GM23338 (cell line): ENCODE measurements at regions not wholly inside any gene's neighbourhood (a gene's known extent, or its start where the extent isn't known, plus 50 kb on each side); places are given as distances from the start of the nearest gene placed in this dataset.

Experiments
- ATAC-seq: fragments of 200-7000 bp; cut with Tn5 transposase; 3 replicates; pipeline ENCODE4 v1.9.1; 2020
- DNase-seq: peaks from one replicate; pipeline ENCODE4 v3.0.0-alpha.2; 2015; ENCODE audit warnings: low spot score
- H2AFZ ChIP-seq: fragments of 200-600 bp; sonication (generic); 2 replicates; pipeline ENCODE4 v1.8.0; 2016; ENCODE audit warnings: antibody characterized with exemption, mild to moderate bottlenecking, moderate library complexity
- H3F3A ChIP-seq: fragments of 200-600 bp; sonication (generic); replicated peaks from 2 replicates; pipeline ENCODE4 v1.8.0; 2017; ENCODE audit warnings: antibody characterized with exemption, mixed run types, low read depth
- H3K27ac ChIP-seq: fragments of 200-600 bp; sonication (generic); 2 replicates; pipeline ENCODE4 v1.6.1; 2016; ENCODE audit warnings: low read depth
- H3K27me3 ChIP-seq: fragments of 200-600 bp; sonication (generic); 2 replicates; pipeline ENCODE4 v1.8.0; 2016; ENCODE audit warnings: mild to moderate bottlenecking, mixed run types, moderate library complexity; ENCODE audit not compliant: insufficient read depth
- H3K36me3 ChIP-seq: fragments of 200-600 bp; sonication (generic); 2 replicates; pipeline ENCODE4 v1.8.0; 2016; ENCODE audit warnings: mild to moderate bottlenecking; ENCODE audit not compliant: insufficient read depth
- H3K4me1 ChIP-seq: fragments of 200-600 bp; sonication (generic); 2 replicates; pipeline ENCODE4 v1.8.0; 2016; ENCODE audit warnings: mild to moderate bottlenecking, moderate library complexity; ENCODE audit not compliant: insufficient read depth
- H3K4me2 ChIP-seq: fragments of 200-600 bp; sonication (generic); 2 replicates; pipeline ENCODE4 v1.7.1; 2017; ENCODE audit warnings: mixed run types
- H3K4me3 ChIP-seq: fragments of 200-600 bp; sonication (generic); 2 replicates; pipeline ENCODE4 v1.6.1; 2016; ENCODE audit warnings: mixed run types
- H3K79me2 ChIP-seq: fragments of 200-600 bp; sonication (generic); replicated peaks from 2 replicates; pipeline ENCODE4 v1.8.0; 2017; ENCODE audit warnings: mild to moderate bottlenecking; ENCODE audit not compliant: insufficient read depth
- H3K9me2 ChIP-seq: fragments of 200-600 bp; sonication (generic); 2 replicates; pipeline ENCODE4 v1.8.0; 2017; ENCODE audit not compliant: insufficient read depth
- H4K20me1 ChIP-seq: fragments of 200-600 bp; sonication (generic); replicated peaks from 2 replicates; pipeline ENCODE4 v1.8.0; 2017; ENCODE audit warnings: mild to moderate bottlenecking; ENCODE audit not compliant: insufficient read depth
- H3K27ac Mint-ChIP-seq: 2 replicates; pipeline ENCODE4 v1.8.0; 2020; ENCODE audit warnings: inconsistent platforms, mild to moderate bottlenecking, moderate library complexity, mixed read lengths
- H3K27me3 Mint-ChIP-seq: 3 replicates; pipeline ENCODE4 v1.8.0; 2022; ENCODE audit warnings: low read depth, mild to moderate bottlenecking, moderate library complexity, mixed read lengths, inconsistent platforms; ENCODE audit not compliant: insufficient read depth, poor library complexity
- H3K36me3 Mint-ChIP-seq: 3 replicates; pipeline ENCODE4 v1.8.0; 2021; ENCODE audit warnings: low read depth, mild to moderate bottlenecking, inconsistent platforms, moderate library complexity, mixed read lengths
- H3K4me1 Mint-ChIP-seq: 3 replicates; pipeline ENCODE4 v1.8.0; 2020; ENCODE audit warnings: mild to moderate bottlenecking, inconsistent platforms, mixed read lengths
- H3K4me3 Mint-ChIP-seq: 3 replicates; pipeline ENCODE4 v1.8.0; 2021; ENCODE audit warnings: moderate library complexity, mild to moderate bottlenecking, inconsistent platforms, mixed read lengths
- H3K9me3 Mint-ChIP-seq: 3 replicates; pipeline ENCODE4 v1.8.0; 2020; ENCODE audit warnings: moderate library complexity, mild to moderate bottlenecking, inconsistent platforms, mixed read lengths
- CREB1 ChIP-seq: fragments of 250-450 bp; sonication (Bioruptor Pico); IDR thresholded peaks from 2 replicates; pipeline ENCODE4 v1.5.0; 2020; ENCODE audit warnings: low read depth, mild to moderate bottlenecking, moderate library complexity
- CTCF ChIP-seq, 2 experiments: fragments of 200-600 bp in 1 of 2; sonication (generic) in 1 of 2; conservative IDR thresholded peaks; 2 replicates each; pipeline versions ENCODE4 v1.5.1 to v1.6.1; 2016 to 2017; ENCODE audit warnings: antibody characterized with exemption in 2 of 2, low read depth in 2 of 2, mild to moderate bottlenecking in 2 of 2, moderate library complexity in 1 of 2
- EZH2 ChIP-seq: fragments of 200-600 bp; sonication (generic); IDR thresholded peaks from one replicate; pipeline ENCODE4 v1.8.0; 2017; ENCODE audit warnings: antibody characterized with exemption, mild to moderate bottlenecking, low read depth; ENCODE audit not compliant: unreplicated experiment
- EZH2phosphoT487 ChIP-seq: fragments of 200-600 bp; sonication (generic); IDR thresholded peaks from one replicate; pipeline ENCODE4 v1.8.1; 2018; ENCODE audit warnings: antibody characterized with exemption; ENCODE audit not compliant: unreplicated experiment
- JUNB ChIP-seq: IDR thresholded peaks from one replicate; pipeline ENCODE4 v1.6.1; 2016; ENCODE audit warnings: antibody characterized with exemption; ENCODE audit not compliant: unreplicated experiment
- NANOG ChIP-seq: IDR thresholded peaks from 2 replicates; pipeline ENCODE4 v1.6.1; 2016; ENCODE audit warnings: antibody characterized with exemption, borderline replicate concordance
- POLR2AphosphoS5 ChIP-seq: IDR thresholded peaks from 2 replicates; pipeline ENCODE4 v1.6.1; 2016; ENCODE audit warnings: antibody characterized with exemption, low read depth
- REST ChIP-seq: IDR thresholded peaks from one replicate; pipeline ENCODE4 v1.6.1; 2018; ENCODE audit warnings: antibody characterized with exemption; ENCODE audit not compliant: unreplicated experiment
- STAT1 ChIP-seq: IDR thresholded peaks from one replicate; pipeline ENCODE4 v1.6.1; 2016; ENCODE audit warnings: antibody characterized with exemption; ENCODE audit not compliant: unreplicated experiment
- ZNF114 ChIP-seq: fragments of 250-450 bp; sonication (Bioruptor Pico); IDR thresholded peaks from 2 replicates; pipeline ENCODE4 v1.5.0; 2020; ENCODE audit warnings: mild to moderate bottlenecking, moderate library complexity
- ZNF331 ChIP-seq: fragments of 250-450 bp; sonication (Bioruptor Pico); IDR thresholded peaks from 2 replicates; pipeline ENCODE4 v1.5.0; 2020; ENCODE audit warnings: low read depth, mild to moderate bottlenecking, moderate library complexity
- TF ChIP-seq, protein P1 (sequence below): IDR thresholded peaks from 2 replicates; pipeline ENCODE4 v1.6.1; 2016; ENCODE audit warnings: antibody characterized with exemption
- TF ChIP-seq, protein P2 (sequence below): fragments of 250-450 bp; sonication (Bioruptor Pico); IDR thresholded peaks from 2 replicates; pipeline ENCODE4 v1.5.0; 2020; ENCODE audit warnings: mild to moderate bottlenecking, moderate library complexity

DNA sequence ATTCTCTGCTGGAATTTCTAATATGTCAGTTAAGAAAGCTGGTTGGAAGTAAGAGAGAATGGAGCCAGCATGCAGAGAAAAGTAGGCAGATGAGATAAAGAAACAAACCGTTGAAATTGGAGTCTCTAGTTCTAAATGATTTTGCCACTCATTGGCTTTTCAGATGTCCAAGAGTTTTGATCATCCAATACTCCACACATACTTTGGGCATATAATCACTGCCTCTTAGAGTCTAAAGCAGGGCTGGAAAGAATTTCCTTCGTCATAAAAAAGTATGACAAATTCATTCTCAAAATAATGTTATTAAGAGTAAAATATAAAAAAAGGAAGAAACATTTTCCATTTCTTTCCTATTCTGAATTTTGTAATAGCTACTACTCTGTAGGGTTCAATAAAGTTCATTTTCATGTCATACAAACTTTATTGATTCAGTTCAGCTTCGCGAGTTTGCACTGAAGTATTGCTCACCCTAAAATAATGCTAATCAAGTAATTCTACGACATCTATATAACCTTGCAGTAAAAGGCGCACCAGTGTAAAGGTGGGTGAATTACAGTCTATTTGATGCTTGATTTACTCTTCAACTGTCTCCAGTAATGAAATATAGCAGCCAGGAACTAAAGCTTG lies 1556.6 kb downstream of the NCAM2 start:
- H3K4me2 ChIP-seq = no peak overlapping the region
- H3F3A ChIP-seq = no peaks in the 10 kb centered on the region
- ATAC-seq = no peak
- no peak overlapping the region for H3K4me3 ChIP-seq
- Mint-ChIP-seq H3K27ac (no peak overlapping the region), H3K4me1 (no peaks in the 10 kb centered on the region), H3K27me3 (no peaks in the 10 kb centered on the region), H3K36me3 (no peaks in the 10 kb centered on the region), H3K9me3 (peaks cover 1% of the 10 kb centered on the region; the same call in 1 of the 3 replicates), H3K4me3 (no peak overlapping the region)
- H3K27ac ChIP-seq = no peak overlapping the region
- H3K4me1 ChIP-seq = no peaks in the 10 kb centered on the region
- H3K9me2 ChIP-seq = no peaks in the 10 kb centered on the region
- no peaks in the 10 kb centered on the region for H4K20me1 ChIP-seq
- no peaks in the 10 kb centered on the region for H3K27me3 ChIP-seq
- H3K36me3 ChIP-seq = no peaks in the 10 kb centered on the region
- no peak for DNase-seq
- no peaks in the 10 kb centered on the region for H3K79me2 ChIP-seq
- TF ChIP-seq POLR2AphosphoS5 = no peak
- no peak for TF ChIP-seq REST
- TF ChIP-seq STAT1 = no peak
- TF ChIP-seq, protein P1, sequence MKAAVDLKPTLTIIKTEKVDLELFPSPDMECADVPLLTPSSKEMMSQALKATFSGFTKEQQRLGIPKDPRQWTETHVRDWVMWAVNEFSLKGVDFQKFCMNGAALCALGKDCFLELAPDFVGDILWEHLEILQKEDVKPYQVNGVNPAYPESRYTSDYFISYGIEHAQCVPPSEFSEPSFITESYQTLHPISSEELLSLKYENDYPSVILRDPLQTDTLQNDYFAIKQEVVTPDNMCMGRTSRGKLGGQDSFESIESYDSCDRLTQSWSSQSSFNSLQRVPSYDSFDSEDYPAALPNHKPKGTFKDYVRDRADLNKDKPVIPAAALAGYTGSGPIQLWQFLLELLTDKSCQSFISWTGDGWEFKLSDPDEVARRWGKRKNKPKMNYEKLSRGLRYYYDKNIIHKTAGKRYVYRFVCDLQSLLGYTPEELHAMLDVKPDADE = no peak
- TF ChIP-seq, protein P2, sequence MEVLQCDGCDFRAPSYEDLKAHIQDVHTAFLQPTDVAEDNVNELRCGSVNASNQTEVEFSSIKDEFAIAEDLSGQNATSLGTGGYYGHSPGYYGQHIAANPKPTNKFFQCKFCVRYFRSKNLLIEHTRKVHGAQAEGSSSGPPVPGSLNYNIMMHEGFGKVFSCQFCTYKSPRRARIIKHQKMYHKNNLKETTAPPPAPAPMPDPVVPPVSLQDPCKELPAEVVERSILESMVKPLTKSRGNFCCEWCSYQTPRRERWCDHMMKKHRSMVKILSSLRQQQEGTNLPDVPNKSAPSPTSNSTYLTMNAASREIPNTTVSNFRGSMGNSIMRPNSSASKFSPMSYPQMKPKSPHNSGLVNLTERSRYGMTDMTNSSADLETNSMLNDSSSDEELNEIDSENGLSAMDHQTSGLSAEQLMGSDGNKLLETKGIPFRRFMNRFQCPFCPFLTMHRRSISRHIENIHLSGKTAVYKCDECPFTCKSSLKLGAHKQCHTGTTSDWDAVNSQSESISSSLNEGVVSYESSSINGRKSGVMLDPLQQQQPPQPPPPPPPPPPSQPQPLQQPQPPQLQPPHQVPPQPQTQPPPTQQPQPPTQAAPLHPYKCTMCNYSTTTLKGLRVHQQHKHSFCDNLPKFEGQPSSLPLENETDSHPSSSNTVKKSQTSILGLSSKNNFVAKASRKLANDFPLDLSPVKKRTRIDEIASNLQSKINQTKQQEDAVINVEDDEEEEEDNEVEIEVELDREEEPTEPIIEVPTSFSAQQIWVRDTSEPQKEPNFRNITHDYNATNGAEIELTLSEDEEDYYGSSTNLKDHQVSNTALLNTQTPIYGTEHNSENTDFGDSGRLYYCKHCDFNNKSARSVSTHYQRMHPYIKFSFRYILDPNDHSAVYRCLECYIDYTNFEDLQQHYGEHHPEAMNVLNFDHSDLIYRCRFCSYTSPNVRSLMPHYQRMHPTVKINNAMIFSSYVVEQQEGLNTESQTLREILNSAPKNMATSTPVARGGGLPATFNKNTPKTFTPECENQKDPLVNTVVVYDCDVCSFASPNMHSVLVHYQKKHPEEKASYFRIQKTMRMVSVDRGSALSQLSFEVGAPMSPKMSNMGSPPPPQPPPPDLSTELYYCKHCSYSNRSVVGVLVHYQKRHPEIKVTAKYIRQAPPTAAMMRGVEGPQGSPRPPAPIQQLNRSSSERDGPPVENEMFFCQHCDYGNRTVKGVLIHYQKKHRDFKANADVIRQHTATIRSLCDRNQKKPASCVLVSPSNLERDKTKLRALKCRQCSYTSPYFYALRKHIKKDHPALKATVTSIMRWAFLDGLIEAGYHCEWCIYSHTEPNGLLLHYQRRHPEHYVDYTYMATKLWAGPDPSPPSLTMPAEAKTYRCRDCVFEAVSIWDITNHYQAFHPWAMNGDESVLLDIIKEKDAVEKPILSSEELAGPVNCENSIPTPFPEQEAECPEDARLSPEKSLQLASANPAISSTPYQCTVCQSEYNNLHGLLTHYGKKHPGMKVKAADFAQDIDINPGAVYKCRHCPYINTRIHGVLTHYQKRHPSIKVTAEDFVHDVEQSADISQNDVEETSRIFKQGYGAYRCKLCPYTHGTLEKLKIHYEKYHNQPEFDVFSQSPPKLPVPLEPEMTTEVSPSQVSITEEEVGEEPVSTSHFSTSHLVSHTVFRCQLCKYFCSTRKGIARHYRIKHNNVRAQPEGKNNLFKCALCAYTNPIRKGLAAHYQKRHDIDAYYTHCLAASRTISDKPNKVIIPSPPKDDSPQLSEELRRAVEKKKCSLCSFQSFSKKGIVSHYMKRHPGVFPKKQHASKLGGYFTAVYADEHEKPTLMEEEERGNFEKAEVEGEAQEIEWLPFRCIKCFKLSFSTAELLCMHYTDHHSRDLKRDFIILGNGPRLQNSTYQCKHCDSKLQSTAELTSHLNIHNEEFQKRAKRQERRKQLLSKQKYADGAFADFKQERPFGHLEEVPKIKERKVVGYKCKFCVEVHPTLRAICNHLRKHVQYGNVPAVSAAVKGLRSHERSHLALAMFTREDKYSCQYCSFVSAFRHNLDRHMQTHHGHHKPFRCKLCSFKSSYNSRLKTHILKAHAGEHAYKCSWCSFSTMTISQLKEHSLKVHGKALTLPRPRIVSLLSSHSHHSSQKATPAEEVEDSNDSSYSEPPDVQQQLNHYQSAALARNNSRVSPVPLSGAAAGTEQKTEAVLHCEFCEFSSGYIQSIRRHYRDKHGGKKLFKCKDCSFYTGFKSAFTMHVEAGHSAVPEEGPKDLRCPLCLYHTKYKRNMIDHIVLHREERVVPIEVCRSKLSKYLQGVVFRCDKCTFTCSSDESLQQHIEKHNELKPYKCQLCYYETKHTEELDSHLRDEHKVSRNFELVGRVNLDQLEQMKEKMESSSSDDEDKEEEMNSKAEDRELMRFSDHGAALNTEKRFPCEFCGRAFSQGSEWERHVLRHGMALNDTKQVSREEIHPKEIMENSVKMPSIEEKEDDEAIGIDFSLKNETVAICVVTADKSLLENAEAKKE = no peak
- TF ChIP-seq EZH2phosphoT487 = no peak
- TF ChIP-seq CREB1 (CRISPR knock-in tag) = no peak
- TF ChIP-seq NANOG = no peak
- TF ChIP-seq JUNB = no peak
- no peak for TF ChIP-seq EZH2
- TF ChIP-seq ZNF114 (CRISPR knock-in tag) = no peak
- no peak for TF ChIP-seq ZNF331
- no peak for TF ChIP-seq CTCF (conservative IDR thresholded peaks at IDR 0.05; ENCODE audit: low read depth in 2 of 2)
- no peak overlapping the region for H2AFZ ChIP-seq
